NB4 (cell line): ENCODE measurements at regions not wholly inside any gene's neighbourhood (a gene's known extent, or its start where the extent isn't known, plus 50 kb on each side); places are given as distances from the start of the nearest gene placed in this dataset.

Experiments
- POLR2A ChIP-seq: IDR thresholded peaks from 2 replicates; pipeline ENCODE4 v1.6.1; 2011; ENCODE audit warnings: mild to moderate bottlenecking; ENCODE audit not compliant: insufficient read length; ENCODE audit errors: extremely low read depth
- TF ChIP-seq, protein P1 (sequence below): IDR thresholded peaks from one replicate; pipeline ENCODE4 v1.5.1; 2012; ENCODE audit warnings: low read depth, low read length
- TF ChIP-seq, protein P2 (sequence below): IDR thresholded peaks from 2 replicates; pipeline ENCODE4 v1.6.1; 2011; ENCODE audit warnings: low read depth, low read length

DNA sequence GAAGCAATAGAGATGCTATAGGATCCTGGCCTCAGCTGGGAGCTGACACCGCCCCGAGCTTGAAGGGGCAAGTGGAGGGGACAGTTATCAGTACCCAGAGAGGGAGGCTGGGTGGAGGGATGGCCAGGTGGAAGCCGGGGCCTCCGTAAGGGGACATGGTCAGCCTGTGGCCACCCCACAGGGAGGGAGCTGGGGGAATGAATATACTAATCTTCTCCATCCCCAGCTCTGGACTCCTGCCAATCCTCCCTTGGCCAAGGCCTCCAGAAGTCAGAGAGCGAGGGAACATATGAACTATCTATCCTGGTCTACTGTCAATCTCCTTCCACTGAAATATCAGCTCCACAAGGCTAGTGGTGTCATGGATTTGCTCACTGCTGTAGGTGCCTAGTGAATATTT is 109.3 kb downstream of the BOD1 start:
- TF ChIP-seq, protein P1, sequence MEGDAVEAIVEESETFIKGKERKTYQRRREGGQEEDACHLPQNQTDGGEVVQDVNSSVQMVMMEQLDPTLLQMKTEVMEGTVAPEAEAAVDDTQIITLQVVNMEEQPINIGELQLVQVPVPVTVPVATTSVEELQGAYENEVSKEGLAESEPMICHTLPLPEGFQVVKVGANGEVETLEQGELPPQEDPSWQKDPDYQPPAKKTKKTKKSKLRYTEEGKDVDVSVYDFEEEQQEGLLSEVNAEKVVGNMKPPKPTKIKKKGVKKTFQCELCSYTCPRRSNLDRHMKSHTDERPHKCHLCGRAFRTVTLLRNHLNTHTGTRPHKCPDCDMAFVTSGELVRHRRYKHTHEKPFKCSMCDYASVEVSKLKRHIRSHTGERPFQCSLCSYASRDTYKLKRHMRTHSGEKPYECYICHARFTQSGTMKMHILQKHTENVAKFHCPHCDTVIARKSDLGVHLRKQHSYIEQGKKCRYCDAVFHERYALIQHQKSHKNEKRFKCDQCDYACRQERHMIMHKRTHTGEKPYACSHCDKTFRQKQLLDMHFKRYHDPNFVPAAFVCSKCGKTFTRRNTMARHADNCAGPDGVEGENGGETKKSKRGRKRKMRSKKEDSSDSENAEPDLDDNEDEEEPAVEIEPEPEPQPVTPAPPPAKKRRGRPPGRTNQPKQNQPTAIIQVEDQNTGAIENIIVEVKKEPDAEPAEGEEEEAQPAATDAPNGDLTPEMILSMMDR, result no peak
- TF ChIP-seq POLR2A, result no peak
- TF ChIP-seq, protein P2, sequence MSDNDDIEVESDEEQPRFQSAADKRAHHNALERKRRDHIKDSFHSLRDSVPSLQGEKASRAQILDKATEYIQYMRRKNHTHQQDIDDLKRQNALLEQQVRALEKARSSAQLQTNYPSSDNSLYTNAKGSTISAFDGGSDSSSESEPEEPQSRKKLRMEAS, result no peak
